Keratinocyte (primary cell): ENCODE measurements at regions not wholly inside any gene's neighbourhood (a gene's known extent, or its start where the extent isn't known, plus 50 kb on each side); places are given as distances from the start of the nearest gene placed in this dataset.

Experiments used
- DNase-seq: peaks from one replicate; pipeline ENCODE4 v3.0.0-alpha.2; 2011; ENCODE audit warnings: low read depth, missing footprints, low spot score
- FAIRE-seq: peaks from 2 replicates; lab custom pipeline; 2011; peaks lifted over from hg19 to GRCh38; lab: Jason Lieb, UNC
- H2AFZ ChIP-seq: 2 replicates; pipeline ENCODE4 v1.6.0; 2012; ENCODE audit warnings: low read length, control low read depth, inconsistent platforms; ENCODE audit not compliant: control insufficient read depth
- H3K27ac ChIP-seq: 2 replicates; pipeline ENCODE4 v1.5.1; 2011; ENCODE audit warnings: low read length; ENCODE audit not compliant: control insufficient read depth, insufficient read depth
- H3K27me3 ChIP-seq: 3 replicates; pipeline ENCODE4 v1.6.0; 2011; ENCODE audit warnings: low read length; ENCODE audit not compliant: control insufficient read depth, insufficient read depth; ENCODE audit errors: extremely low read depth
- H3K36me3 ChIP-seq, 2 experiments: 2 replicates in 1 of 2; 3 replicates in 1 of 2; pipeline ENCODE4 v1.5.1; 2011; ENCODE audit warnings: low read length in 2 of 2, mild to moderate bottlenecking in 1 of 2; ENCODE audit not compliant: control insufficient read depth in 2 of 2, insufficient read depth in 2 of 2; ENCODE audit errors: extremely low read depth in 1 of 2
- H3K4me1 ChIP-seq: 3 replicates; pipeline ENCODE4 v1.5.1; 2011; ENCODE audit warnings: low read length; ENCODE audit not compliant: control insufficient read depth, insufficient read depth; ENCODE audit errors: extremely low read depth
- H3K4me2 ChIP-seq: 3 replicates; pipeline ENCODE4 v1.6.0; 2011; ENCODE audit warnings: low read depth, low read length; ENCODE audit not compliant: control insufficient read depth, insufficient read depth; ENCODE audit errors: extremely low read depth
- H3K4me3 ChIP-seq, 3 experiments: fragments of 200-600 bp in 1 of 3; sonication (generic) in 1 of 3; 2 replicates in 2 of 3; 3 replicates in 1 of 3; pipeline ENCODE4 v1.5.1; 2011 to 2016; ENCODE audit warnings: low read length in 3 of 3, mild to moderate bottlenecking in 3 of 3, control low read depth in 2 of 3, inconsistent platforms in 1 of 3, low read depth in 1 of 3, mixed read lengths in 1 of 3, mixed run types in 1 of 3, moderate library complexity in 1 of 3; ENCODE audit not compliant: control insufficient read depth in 2 of 3, insufficient read depth in 2 of 3; ENCODE audit errors: extremely low read depth in 1 of 3
- H3K79me2 ChIP-seq: 2 replicates; pipeline ENCODE4 v1.6.0; 2012; ENCODE audit warnings: low read length; ENCODE audit not compliant: control insufficient read depth, insufficient read depth
- H3K9ac ChIP-seq: 3 replicates; pipeline ENCODE4 v1.6.0; 2011; ENCODE audit warnings: low read length; ENCODE audit not compliant: control insufficient read depth, insufficient read depth; ENCODE audit errors: extremely low read depth
- H3K9me1 ChIP-seq: 3 replicates; pipeline ENCODE4 v1.6.0; 2011; ENCODE audit warnings: low read length; ENCODE audit not compliant: control insufficient read depth, insufficient read depth; ENCODE audit errors: extremely low read depth
- H3K9me3 ChIP-seq: 2 replicates; pipeline ENCODE4 v1.5.1; 2012; ENCODE audit warnings: low read depth, low read length; ENCODE audit not compliant: control insufficient read depth
- H4K20me1 ChIP-seq: 3 replicates; pipeline ENCODE4 v1.6.0; 2011; ENCODE audit warnings: low read length; ENCODE audit not compliant: control insufficient read depth, insufficient read depth; ENCODE audit errors: extremely low read depth
- EZH2 ChIP-seq: IDR thresholded peaks from one replicate; pipeline ENCODE4 v1.6.1; 2012; ENCODE audit warnings: inconsistent platforms, mild to moderate bottlenecking, low read length, moderate library complexity
- dilution Hi-C: fragments of 300-500 bp; cut with MboI; formaldehyde crosslinking; loops from one replicate; pipeline ENCODE4 v1.7.0; 2020; ENCODE audit warnings: low sequenced_read_pairs; ENCODE audit not compliant: extremely low pct_ligation_motif_present
- TF ChIP-seq, protein P1 (sequence below), 3 experiments: IDR thresholded peaks in 1 of 3; conservative IDR thresholded peaks in 1 of 3; optimal IDR thresholded peaks in 1 of 3; 2 replicates in 2 of 3; 3 replicates in 1 of 3; pipeline versions ENCODE3 to v1.5.1; 2011; ENCODE audit warnings: low read length in 3 of 3, mild to moderate bottlenecking in 3 of 3, moderate library complexity in 2 of 3, control low read depth in 1 of 3, inconsistent platforms in 1 of 3; ENCODE audit not compliant: insufficient read depth in 2 of 3; ENCODE audit errors: extremely low read depth in 1 of 3

DNA sequence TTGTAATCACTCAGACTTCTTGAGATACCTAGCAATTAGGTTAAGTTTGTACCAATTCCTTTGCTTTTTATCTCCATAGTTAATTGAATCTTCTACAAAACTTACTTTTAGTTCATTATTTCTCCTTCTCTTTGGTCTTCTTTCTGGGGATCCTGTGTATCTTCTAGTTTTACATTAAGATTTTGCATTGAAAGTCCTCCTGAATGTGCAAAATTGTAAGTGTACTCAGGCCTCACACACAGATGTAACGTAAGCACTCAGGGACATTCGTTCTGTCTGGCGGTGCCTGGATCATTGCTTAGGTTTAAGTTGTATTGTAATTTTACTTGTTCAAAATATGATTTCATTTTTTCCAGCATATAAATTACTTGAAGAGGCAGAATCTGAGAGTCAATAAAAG is 222.6 kb upstream of the CPHXL start:
- Histone ChIP-seq H4K20me1 (no peaks in the 10 kb centered on the region), H3K4me3 (no peak overlapping the region), H2AFZ (no peak overlapping the region), H3K36me3 (no peaks in the 10 kb centered on the region), H3K27me3 (no peaks in the 10 kb centered on the region), H3K79me2 (no peaks in the 10 kb centered on the region), H3K9ac (no peak overlapping the region), H3K27ac (no peak overlapping the region), H3K4me2 (no peak overlapping the region), H3K9me1 (no peaks in the 10 kb centered on the region), H3K4me1 (no peaks in the 10 kb centered on the region), H3K9me3 (no peaks in the 10 kb centered on the region)
- DNase-seq = no peak
- TF ChIP-seq EZH2 = no peak
- TF ChIP-seq, protein P1, sequence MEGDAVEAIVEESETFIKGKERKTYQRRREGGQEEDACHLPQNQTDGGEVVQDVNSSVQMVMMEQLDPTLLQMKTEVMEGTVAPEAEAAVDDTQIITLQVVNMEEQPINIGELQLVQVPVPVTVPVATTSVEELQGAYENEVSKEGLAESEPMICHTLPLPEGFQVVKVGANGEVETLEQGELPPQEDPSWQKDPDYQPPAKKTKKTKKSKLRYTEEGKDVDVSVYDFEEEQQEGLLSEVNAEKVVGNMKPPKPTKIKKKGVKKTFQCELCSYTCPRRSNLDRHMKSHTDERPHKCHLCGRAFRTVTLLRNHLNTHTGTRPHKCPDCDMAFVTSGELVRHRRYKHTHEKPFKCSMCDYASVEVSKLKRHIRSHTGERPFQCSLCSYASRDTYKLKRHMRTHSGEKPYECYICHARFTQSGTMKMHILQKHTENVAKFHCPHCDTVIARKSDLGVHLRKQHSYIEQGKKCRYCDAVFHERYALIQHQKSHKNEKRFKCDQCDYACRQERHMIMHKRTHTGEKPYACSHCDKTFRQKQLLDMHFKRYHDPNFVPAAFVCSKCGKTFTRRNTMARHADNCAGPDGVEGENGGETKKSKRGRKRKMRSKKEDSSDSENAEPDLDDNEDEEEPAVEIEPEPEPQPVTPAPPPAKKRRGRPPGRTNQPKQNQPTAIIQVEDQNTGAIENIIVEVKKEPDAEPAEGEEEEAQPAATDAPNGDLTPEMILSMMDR (optimal IDR thresholded peaks at IDR 0.05 in 1 of 3, IDR thresholded peaks at IDR 0.05 in 1 of 3, conservative IDR thresholded peaks at IDR 0.05 in 1 of 3; ENCODE audit: extremely low read depth in 1 of 3, insufficient read depth in 2 of 3, low read length in 3 of 3) = no peak
- dilution Hi-C loops = loop anchor here (25.0 kb wide), 1 partner anchor 137 kb away; no protein-coding TSS in a partner anchor
- no peak for FAIRE-seq

DNA sequence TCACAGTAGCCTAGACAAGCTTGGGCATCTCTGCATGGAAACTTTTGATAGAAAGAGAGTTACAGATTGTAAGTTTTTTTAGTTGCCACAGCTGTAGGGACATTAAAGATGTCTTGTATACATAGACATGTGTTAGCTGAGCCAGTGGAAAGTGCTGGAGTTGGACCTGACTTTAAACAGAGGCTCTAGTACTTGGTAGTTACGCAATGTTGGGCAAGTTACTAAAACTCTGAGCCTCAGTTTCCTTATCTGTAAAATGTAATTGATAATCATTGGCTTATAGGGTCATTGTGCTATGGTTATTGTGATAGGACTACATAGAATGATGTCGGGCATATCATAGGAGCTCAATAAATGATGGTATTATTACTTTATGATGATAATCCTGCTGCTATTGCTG is 225.8 kb upstream of the CPHXL start:
- dilution Hi-C loops = no loop called here

More for the DNA sequence above, 225.8 kb upstream of the CPHXL start:
- H3K27ac ChIP-seq = no peak overlapping the region
- no peaks in the 10 kb centered on the region for H3K9me1 ChIP-seq
- no peaks in the 10 kb centered on the region for H3K79me2 ChIP-seq
- no peak for TF ChIP-seq EZH2
- TF ChIP-seq, protein P1 (optimal IDR thresholded peaks at IDR 0.05 in 1 of 3, IDR thresholded peaks at IDR 0.05 in 1 of 3, conservative IDR thresholded peaks at IDR 0.05 in 1 of 3; ENCODE audit: extremely low read depth in 1 of 3, insufficient read depth in 2 of 3, low read length in 3 of 3) = no peak
- no peaks in the 10 kb centered on the region for H4K20me1 ChIP-seq
- no peaks in the 10 kb centered on the region for H3K36me3 ChIP-seq
- no peaks in the 10 kb centered on the region for H3K4me1 ChIP-seq
- H2AFZ ChIP-seq = no peak overlapping the region
- DNase-seq (no peak), FAIRE-seq (no peak)
- no peaks in the 10 kb centered on the region for H3K27me3 ChIP-seq
- H3K9me3 ChIP-seq = no peaks in the 10 kb centered on the region
- no peak overlapping the region for H3K4me2 ChIP-seq
- no peak overlapping the region for H3K4me3 ChIP-seq
- H3K9ac ChIP-seq = no peak overlapping the region
